Nephron progenitor cell (in vitro differentiated cells): ENCODE measurements at regions not wholly inside any gene's neighbourhood (a gene's known extent, or its start where the extent isn't known, plus 50 kb on each side); places are given as distances from the start of the nearest gene placed in this dataset.

Experiments used
- DNase-seq: peaks from one replicate; pipeline ENCODE4 v3.0.0; 2021
- H3K27ac Mint-ChIP-seq: 2 replicates; pipeline ENCODE4 v1.8.0; 2021; ENCODE audit warnings: mild to moderate bottlenecking, moderate library complexity, mixed read lengths
- H3K27me3 Mint-ChIP-seq: 2 replicates; pipeline ENCODE4 v1.8.0; 2021; ENCODE audit warnings: mild to moderate bottlenecking, low read depth, mixed read lengths; ENCODE audit not compliant: poor library complexity
- H3K36me3 Mint-ChIP-seq: 2 replicates; pipeline ENCODE4 v1.8.0; 2021; ENCODE audit warnings: low read depth, mixed read lengths
- H3K4me1 Mint-ChIP-seq: 2 replicates; pipeline ENCODE4 v1.8.0; 2021; ENCODE audit warnings: mixed read lengths
- H3K4me3 Mint-ChIP-seq: 2 replicates; pipeline ENCODE4 v1.8.0; 2021; ENCODE audit warnings: mild to moderate bottlenecking, moderate library complexity, mixed read lengths
- H3K9me3 Mint-ChIP-seq: 2 replicates; pipeline ENCODE4 v1.8.0; 2021; ENCODE audit warnings: mild to moderate bottlenecking, moderate library complexity, mixed read lengths
- CTCF ChIP-seq: fragments of 200-600 bp; sonication (generic); IDR thresholded peaks from 2 replicates; pipeline ENCODE4 v1.5.0; 2021; ENCODE audit warnings: antibody characterized with exemption

GRCh38 chr4:29046186-29046585 is 1674.0 kb upstream of the PCDH7 start:
- Mint-ChIP-seq H3K4me1 (no peaks in the 10 kb centered on the region), H3K9me3 (no peaks in the 10 kb centered on the region), H3K27me3 (peaks cover 3% of the 10 kb centered on the region), H3K4me3 (no peak overlapping the region), H3K27ac (no peak overlapping the region), H3K36me3 (no peaks in the 10 kb centered on the region)
- no peak for DNase-seq
- no peak for TF ChIP-seq CTCF

GRCh38 chr4:29046781-29047180 is 1673.4 kb upstream of the PCDH7 start:
- peaks cover 3% of the 10 kb centered on the region for H3K27me3 Mint-ChIP-seq
- no peaks in the 10 kb centered on the region for H3K9me3 Mint-ChIP-seq
- no peak for TF ChIP-seq CTCF
- H3K4me3 Mint-ChIP-seq = no peak overlapping the region
- H3K4me1 Mint-ChIP-seq = no peaks in the 10 kb centered on the region
- no peak overlapping the region for H3K27ac Mint-ChIP-seq
- no peak for DNase-seq
- no peaks in the 10 kb centered on the region for H3K36me3 Mint-ChIP-seq

- Mint-ChIP-seq H3K36me3 (no peaks in the 10 kb centered on the region), H3K9me3 (no peaks in the 10 kb centered on the region), H3K4me3 (no peak overlapping the region), H3K27ac (no peak overlapping the region), H3K4me1 (no peaks in the 10 kb centered on the region), H3K27me3 (peaks cover 3% of the 10 kb centered on the region)
- no peak for DNase-seq
- no peak for TF ChIP-seq CTCF
Observed at GRCh38 chr4:29047341-29048041, 1672.7 kb upstream of the PCDH7 start.

GRCh38 chr4:29051381-29051965 is 1668.7 kb upstream of the PCDH7 start:
- Mint-ChIP-seq H3K27ac (no peak overlapping the region), H3K4me1 (no peaks in the 10 kb centered on the region), H3K9me3 (no peaks in the 10 kb centered on the region), H3K36me3 (no peaks in the 10 kb centered on the region), H3K27me3 (no peaks in the 10 kb centered on the region), H3K4me3 (no peak overlapping the region)
- DNase-seq = no peak
- no peak for TF ChIP-seq CTCF

GRCh38 chr4:29052266-29052665 is 1667.9 kb upstream of the PCDH7 start:
- no peaks in the 10 kb centered on the region for H3K9me3 Mint-ChIP-seq
- no peaks in the 10 kb centered on the region for H3K4me1 Mint-ChIP-seq
- H3K4me3 Mint-ChIP-seq = no peak overlapping the region
- H3K27ac Mint-ChIP-seq = no peak overlapping the region
- no peak for DNase-seq
- H3K27me3 Mint-ChIP-seq = no peaks in the 10 kb centered on the region
- TF ChIP-seq CTCF = no peak
- no peaks in the 10 kb centered on the region for H3K36me3 Mint-ChIP-seq

GRCh38 chr4:29058531-29058930 is 1661.6 kb upstream of the PCDH7 start:
- no peaks in the 10 kb centered on the region for H3K36me3 Mint-ChIP-seq
- no peaks in the 10 kb centered on the region for H3K9me3 Mint-ChIP-seq
- DNase-seq = no peak
- H3K27me3 Mint-ChIP-seq = no peaks in the 10 kb centered on the region
- H3K4me1 Mint-ChIP-seq = no peaks in the 10 kb centered on the region
- no peak overlapping the region for H3K4me3 Mint-ChIP-seq
- no peak for TF ChIP-seq CTCF
- H3K27ac Mint-ChIP-seq = no peak overlapping the region
